ENCODE measurements at regions not wholly inside any gene's neighbourhood (a gene's known extent, or its start where the extent isn't known, plus 50 kb on each side); places are given as distances from the start of the nearest gene placed in this dataset.
A peak's percentile ranks its signal among the peaks of the same experiment; 100 is the strongest.

DNA sequence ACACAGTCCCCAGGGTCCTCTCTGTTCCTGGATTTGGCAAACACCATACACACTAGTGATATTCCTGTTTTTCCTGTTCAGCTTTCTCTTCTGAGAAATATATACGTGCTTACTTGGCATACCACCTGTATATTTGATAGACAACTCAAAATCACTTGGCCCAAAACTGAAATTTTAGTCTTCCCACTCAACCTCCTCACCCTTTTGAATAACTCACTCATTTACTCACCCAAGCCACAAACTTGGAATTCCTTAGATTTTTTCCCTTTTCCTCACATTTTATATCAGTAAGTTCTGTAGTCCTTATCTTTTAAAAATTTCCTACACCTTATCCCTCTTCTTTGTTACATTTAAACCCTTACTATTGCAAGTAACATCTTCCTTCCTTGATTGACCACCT lies 143.4 kb downstream of the PPP1R3A start:
- Histone ChIP-seq H3K27me3 (no peaks in the 10 kb centered on the region), H3K4me3 (no peak overlapping the region), H3K27ac (no peak overlapping the region), H3K4me1 (peaks cover 0 to 4% (median 0%) of the 10 kb centered on the region in 4 donors), H3K9me3 (no peaks in the 10 kb centered on the region), H3K36me3 (no peaks in the 10 kb centered on the region)
- no peak for TF ChIP-seq POLR2AphosphoS5 (IDR thresholded peaks at IDR 0.05)
- TF ChIP-seq, protein P1, sequence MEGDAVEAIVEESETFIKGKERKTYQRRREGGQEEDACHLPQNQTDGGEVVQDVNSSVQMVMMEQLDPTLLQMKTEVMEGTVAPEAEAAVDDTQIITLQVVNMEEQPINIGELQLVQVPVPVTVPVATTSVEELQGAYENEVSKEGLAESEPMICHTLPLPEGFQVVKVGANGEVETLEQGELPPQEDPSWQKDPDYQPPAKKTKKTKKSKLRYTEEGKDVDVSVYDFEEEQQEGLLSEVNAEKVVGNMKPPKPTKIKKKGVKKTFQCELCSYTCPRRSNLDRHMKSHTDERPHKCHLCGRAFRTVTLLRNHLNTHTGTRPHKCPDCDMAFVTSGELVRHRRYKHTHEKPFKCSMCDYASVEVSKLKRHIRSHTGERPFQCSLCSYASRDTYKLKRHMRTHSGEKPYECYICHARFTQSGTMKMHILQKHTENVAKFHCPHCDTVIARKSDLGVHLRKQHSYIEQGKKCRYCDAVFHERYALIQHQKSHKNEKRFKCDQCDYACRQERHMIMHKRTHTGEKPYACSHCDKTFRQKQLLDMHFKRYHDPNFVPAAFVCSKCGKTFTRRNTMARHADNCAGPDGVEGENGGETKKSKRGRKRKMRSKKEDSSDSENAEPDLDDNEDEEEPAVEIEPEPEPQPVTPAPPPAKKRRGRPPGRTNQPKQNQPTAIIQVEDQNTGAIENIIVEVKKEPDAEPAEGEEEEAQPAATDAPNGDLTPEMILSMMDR (IDR thresholded peaks at IDR 0.05) = no peak
- TF ChIP-seq POLR2A (IDR thresholded peaks at IDR 0.05) = no peak
- TF ChIP-seq EP300 (IDR thresholded peaks at IDR 0.05) = no peak
- DNase-seq = no peak
- intact Hi-C loops (cut with DNase I) = no loop called here
- 19 to 55% methylated on average over 1 of the region's 1 CpG for WGBS, 2 donors

DNA sequence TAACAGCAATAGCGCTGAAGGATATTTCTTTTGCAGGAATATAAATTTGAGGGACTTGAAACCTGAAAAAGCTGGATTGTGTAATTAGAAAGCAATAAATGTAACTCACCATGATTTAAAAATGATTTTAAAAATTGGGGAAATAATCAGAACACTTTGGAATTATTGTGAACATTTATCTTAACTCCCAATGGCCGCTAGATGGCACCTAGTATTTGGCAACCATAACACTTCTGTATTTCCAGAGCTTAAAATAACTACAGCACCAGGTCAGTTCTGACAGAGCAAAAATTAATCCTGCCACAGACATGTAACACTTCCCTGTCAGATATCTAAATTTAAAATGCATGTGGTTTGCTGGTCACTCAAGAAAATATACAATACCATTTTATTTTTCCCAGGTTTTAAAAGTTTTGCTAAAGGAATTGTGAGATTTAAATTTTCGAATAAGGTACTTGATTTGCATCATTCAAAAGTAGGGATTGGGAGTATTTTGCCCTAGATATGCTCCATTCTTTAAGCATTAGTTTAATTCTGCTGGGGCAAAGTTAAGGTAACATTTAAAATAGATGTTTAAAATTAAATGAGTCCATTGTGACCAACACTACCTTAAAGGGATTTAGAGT lies 144.5 kb downstream of the PPP1R3A start:
- Histone ChIP-seq H3K9me3 (no peaks in the 10 kb centered on the region), H3K27me3 (no peaks in the 10 kb centered on the region), H3K4me3 (no peak overlapping the region), H3K27ac (no peak overlapping the region), H3K36me3 (no peaks in the 10 kb centered on the region), H3K4me1 (peaks cover 0 to 4% (median 0%) of the 10 kb centered on the region in 4 donors)
- intact Hi-C loops (cut with DNase I) = no loop called here
- TF ChIP-seq POLR2A (IDR thresholded peaks at IDR 0.05) = no peak
- peak in 1 of 4 donors; percentile 25 for TF ChIP-seq POLR2AphosphoS5 (IDR thresholded peaks at IDR 0.05)
- TF ChIP-seq, protein P1 (IDR thresholded peaks at IDR 0.05) = peak in 3 of 4 experiments; percentile 31 to 53 (median 43)
- WGBS, 2 donors = 34 to 46% methylated on average over 3 of the region's 3 CpGs
- no peak for DNase-seq

DNA sequence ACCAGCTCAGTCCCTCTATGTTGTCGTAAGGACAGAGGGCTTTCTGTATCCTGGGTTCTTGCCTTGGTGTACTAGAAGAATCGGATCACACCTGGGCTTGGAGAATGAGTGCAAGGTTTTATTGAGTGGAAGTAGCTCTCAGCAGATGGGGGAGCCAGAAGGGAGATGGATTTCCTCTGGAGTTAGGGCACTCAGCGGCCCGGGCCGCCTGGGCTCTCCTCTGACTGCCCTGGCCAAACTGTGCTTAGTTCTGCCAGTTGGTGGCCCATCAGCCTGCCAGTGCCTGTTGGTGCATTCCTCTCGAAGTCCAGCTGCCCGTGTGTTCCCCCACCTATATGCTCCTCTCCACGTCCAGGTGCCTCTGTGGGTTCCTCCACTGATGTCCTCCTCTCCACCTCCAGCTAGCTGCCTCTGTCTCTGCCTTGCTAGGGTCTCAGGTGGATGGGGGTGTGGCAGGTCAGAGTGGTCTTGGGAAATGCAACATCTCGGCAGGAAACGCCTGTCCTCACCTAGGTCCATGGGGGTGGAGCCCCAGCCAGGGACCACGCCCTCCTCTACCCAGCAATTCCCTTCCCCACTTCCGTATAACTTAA lies 148.6 kb downstream of the PPP1R3A start:
- no peak overlapping the region for H3K27ac ChIP-seq
- WGBS, 2 donors = 89 to 93% methylated on average over 12 of the region's 12 CpGs
- H3K36me3 ChIP-seq = no peaks in the 10 kb centered on the region
- no peak for TF ChIP-seq POLR2AphosphoS5 (IDR thresholded peaks at IDR 0.05)
- TF ChIP-seq POLR2A (IDR thresholded peaks at IDR 0.05) = no peak
- TF ChIP-seq, protein P1 (IDR thresholded peaks at IDR 0.05) = no peak
- no peaks in the 10 kb centered on the region for H3K9me3 ChIP-seq
- no peaks in the 10 kb centered on the region for H3K27me3 ChIP-seq
- intact Hi-C loops (cut with DNase I) = no loop called here
- no peak overlapping the region for H3K4me3 ChIP-seq
- DNase-seq = peak; percentile 54
- peaks cover 0 to 4% (median 0%) of the 10 kb centered on the region in 4 donors for H3K4me1 ChIP-seq

DNA sequence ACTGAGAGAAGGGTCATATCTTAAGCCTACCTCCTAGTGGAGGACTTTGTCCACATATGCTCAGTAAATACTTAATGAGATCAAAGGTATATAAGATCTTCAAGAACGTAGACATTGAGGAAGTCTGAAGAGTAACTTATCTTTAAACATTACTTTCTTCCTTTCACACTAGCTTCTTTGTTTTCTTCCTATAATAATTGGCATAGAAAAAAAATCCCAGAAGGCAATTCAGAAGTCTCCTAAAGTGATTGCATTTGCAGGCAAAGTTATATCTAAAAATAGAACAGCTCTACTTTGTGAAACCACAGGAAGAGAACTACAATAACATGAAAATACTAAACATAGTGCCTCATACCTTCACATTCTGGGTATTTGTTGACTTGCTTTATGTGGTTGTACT lies 150.4 kb downstream of the PPP1R3A start:
- no peaks in the 10 kb centered on the region for H3K36me3 ChIP-seq
- no peaks in the 10 kb centered on the region for H3K9me3 ChIP-seq
- intact Hi-C loops (cut with DNase I) = no loop called here
- TF ChIP-seq EP300 (IDR thresholded peaks at IDR 0.05) = no peak
- TF ChIP-seq POLR2AphosphoS5 (IDR thresholded peaks at IDR 0.05) = no peak
- TF ChIP-seq POLR2A (IDR thresholded peaks at IDR 0.05) = no peak
- TF ChIP-seq, protein P1 (IDR thresholded peaks at IDR 0.05) = no peak
- H3K4me1 ChIP-seq = no peaks in the 10 kb centered on the region
- no peak overlapping the region for H3K27ac ChIP-seq
- no peaks in the 10 kb centered on the region for H3K27me3 ChIP-seq
- no peak overlapping the region for H3K4me3 ChIP-seq
- no peak for DNase-seq
- WGBS, 2 donors = 8 to 26% methylated on average over 1 of the region's 1 CpG
